Heart right ventricle (tissue), 16 donors: ENCODE measurements at regions not wholly inside any gene's neighbourhood (a gene's known extent, or its start where the extent isn't known, plus 50 kb on each side); places are given as distances from the start of the nearest gene placed in this dataset.

ENCODE experiments used
- ATAC-seq, 8 donors: fragments of 200-7000 bp; cut with Tn5 transposase; one replicate each; pipeline ENCODE4 v1.9.1; 2020; ENCODE audit warnings: mild to moderate bottlenecking in 8 of 8, moderate library complexity in 8 of 8, moderate number of reproducible peaks in 1 of 8
- DNase-seq, 2 donors: peaks; one replicate each; pipeline ENCODE4 v3.0.0-alpha.2; 2020
- H3K27ac ChIP-seq, 10 donors: fragments of 200-600 bp; sonication (generic) in 2 of 10; one replicate each; pipeline versions ENCODE4 v1.5.0 to v1.8.0; 2020 to 2022; ENCODE audit warnings: mild to moderate bottlenecking in 3 of 10
- H3K27me3 ChIP-seq, 7 donors: fragments of 200-600 bp; one replicate each; pipeline ENCODE4 v1.8.0; 2021 to 2022; ENCODE audit warnings: mild to moderate bottlenecking in 2 of 7
- H3K36me3 ChIP-seq, 9 donors: fragments of 200-600 bp; sonication (generic) in 1 of 9; one replicate each; pipeline versions ENCODE4 v1.5.0 to v1.8.0; 2020 to 2022; ENCODE audit warnings: mild to moderate bottlenecking in 2 of 9
- H3K4me1 ChIP-seq, 9 donors: fragments of 200-600 bp; sonication (generic) in 1 of 9; one replicate each; pipeline versions ENCODE4 v1.5.0 to v1.8.0; 2020 to 2022; ENCODE audit warnings: mild to moderate bottlenecking in 4 of 9
- H3K4me3 ChIP-seq, 10 donors: fragments of 200-600 bp; sonication (generic) in 2 of 10; one replicate each; pipeline versions ENCODE4 v1.5.0 to v1.8.0; 2020 to 2022; ENCODE audit warnings: mild to moderate bottlenecking in 7 of 10, moderate library complexity in 2 of 10
- H3K9me3 ChIP-seq, 11 donors: fragments of 200-600 bp in 10 of 11; sonication (generic) in 2 of 11; one replicate each; pipeline versions ENCODE4 v1.5.0 to v1.8.0; 2013 to 2022; ENCODE audit warnings: mild to moderate bottlenecking in 2 of 11, control low read depth in 1 of 11, moderate library complexity in 1 of 11
- CTCF ChIP-seq, 9 donors: fragments of 200-600 bp; sonication (generic) in 2 of 9; IDR thresholded peaks; one replicate each; pipeline versions ENCODE4 v1.5.0 to v1.8.0; 2021 to 2022; ENCODE audit warnings: antibody characterized with exemption in 9 of 9, mild to moderate bottlenecking in 5 of 9, moderate library complexity in 1 of 9
- WGBS, 2 donors: extraction: QIAGEN DNeasy Blood & Tissue Kit; methylation state at CpG; one replicate each; pipeline ENCODE4 v1.1.7; 2013; ENCODE audit warnings: inconsistent platforms in 1 of 2; 5-methylcytosine and 5-hydroxymethylcytosine counted together
- intact Hi-C, 10 donors: fragments of 100-400 bp; cut with DNase I; formaldehyde crosslinking; loops; one replicate each; pipeline versions ENCODE4 v1.11.1 to v1.14.2; 2022
- donor health status: Arrhythmogenic right ventricular cardiomyopathy.
- donor health status: ischemic (EF 13 %, LVEDD 7.1; RV severe dilation, severe dysfunction).
- donor health status: healthy with polysubstance abuse.
- donor health status: DM: no; HTN: yes; CAD: no.
- donor health status: DM: no; HTN: no; CAD: no.
- donor health status: ischemic (EF 25% LVEDD 6.9; RV normal size, moderate dysfunction).
- donor health status: ischemic (EF 25% LVEDD 5.7; RV mildly dilated, moderate dysfunction).
- donor health status: healthy.
- donor health status: DM: yes; HTN: yes; CAD: no.
- donor health status: Ischemic cardiomyopathy.
- donor health status: ischemic (EF 35%, LVEDD 5.7; RV mildly dilated, moderate dysfunction).
- donor health status: nonischemic (EF 11% LVEDD 7.7; RV severe dilation, severe dysfunction).
- donor health status: DM: yes; HTN: yes; CAD: no.
- donor health status: PGD.
- donor health status: ischemic (EF 29% LVEDD 5.4; RV normal size, mild dysfunction).
- donor health status: nonischemic (EF 23%, LVEDD 6.1; RV moderate dilation, normal function).

- Histone ChIP-seq H3K36me3 (no peaks in the 10 kb centered on the region), H3K27me3 (no peaks in the 10 kb centered on the region), H3K27ac (no peak overlapping the region), H3K4me3 (no peak overlapping the region), H3K9me3 (no peaks in the 10 kb centered on the region), H3K4me1 (no peaks in the 10 kb centered on the region)
- DNase-seq (no peak), ATAC-seq (no peak)
- TF ChIP-seq CTCF (IDR thresholded peaks at IDR 0.05) = no peak
- WGBS, 2 donors = 69 to 72% methylated on average over 4 of the region's 4 CpGs
- intact Hi-C loops = no loop called here
These were observed 66.7 kb upstream of the DNAJC19 start for GRCh38 chr3:181056136-181056732.

- H3K36me3 ChIP-seq = no peaks in the 10 kb centered on the region
- no peak overlapping the region for H3K4me3 ChIP-seq
- ATAC-seq = no peak
- intact Hi-C loops = no loop called here
- TF ChIP-seq CTCF (IDR thresholded peaks at IDR 0.05) = no peak
- DNase-seq = no peak
- H3K27me3 ChIP-seq = no peaks in the 10 kb centered on the region
- H3K9me3 ChIP-seq = no peaks in the 10 kb centered on the region
- no peak overlapping the region for H3K27ac ChIP-seq
- no peaks in the 10 kb centered on the region for H3K4me1 ChIP-seq
These were observed 65.0 kb upstream of the DNAJC19 start for GRCh38 chr3:181054538-181054937.

GRCh38 chr3:181052256-181052655 is 62.7 kb upstream of the DNAJC19 start:
- DNase-seq (no peak), ATAC-seq (no peak)
- Histone ChIP-seq H3K4me3 (no peak overlapping the region), H3K9me3 (peaks cover 0 to 3% (median 0%) of the 10 kb centered on the region in 11 donors), H3K4me1 (no peaks in the 10 kb centered on the region), H3K27ac (no peak overlapping the region), H3K27me3 (no peaks in the 10 kb centered on the region), H3K36me3 (no peaks in the 10 kb centered on the region)
- no peak for TF ChIP-seq CTCF (IDR thresholded peaks at IDR 0.05)
- 40% methylated on average over 2 of the region's 2 CpGs for WGBS, 2 donors
- intact Hi-C loops = no loop called here

GRCh38 chr3:181050738-181051137 is 61.2 kb upstream of the DNAJC19 start:
- H3K27me3 ChIP-seq = no peaks in the 10 kb centered on the region
- intact Hi-C loops = no loop called here
- no peaks in the 10 kb centered on the region for H3K36me3 ChIP-seq
- no peak overlapping the region for H3K27ac ChIP-seq
- H3K4me3 ChIP-seq = no peak overlapping the region
- TF ChIP-seq CTCF (IDR thresholded peaks at IDR 0.05) = no peak
- ATAC-seq (no peak), DNase-seq (no peak)
- peaks cover 0 to 17% (median 0%) of the 10 kb centered on the region in 11 donors for H3K9me3 ChIP-seq
- 8 to 9% methylated on average over 1 of the region's 1 CpG for WGBS, 2 donors
- H3K4me1 ChIP-seq = no peaks in the 10 kb centered on the region
